ENCODE measurements at regions not wholly inside any gene's neighbourhood (a gene's known extent, or its start where the extent isn't known, plus 50 kb on each side); places are given as distances from the start of the nearest gene placed in this dataset.

DNA sequence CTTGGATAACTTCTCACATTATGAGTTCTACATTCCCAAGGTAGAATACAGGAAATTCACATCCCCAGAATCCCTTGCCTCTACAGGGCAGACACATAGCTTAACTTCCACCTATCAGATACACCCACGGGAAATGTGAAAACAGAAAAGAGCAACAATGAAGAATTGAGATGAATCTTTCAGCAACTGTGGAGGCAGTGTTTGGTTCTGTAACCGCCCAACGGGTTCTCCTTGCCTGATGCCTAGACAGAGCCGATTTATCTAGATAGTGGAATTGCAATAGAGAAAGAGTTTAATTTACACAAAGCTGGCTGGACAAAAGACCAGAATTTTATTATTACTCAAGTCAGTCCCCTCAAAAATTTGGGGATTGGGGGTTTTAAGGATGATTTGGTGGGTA is 138.8 kb downstream of the MTPAP start:
- TF ChIP-seq, protein P1, sequence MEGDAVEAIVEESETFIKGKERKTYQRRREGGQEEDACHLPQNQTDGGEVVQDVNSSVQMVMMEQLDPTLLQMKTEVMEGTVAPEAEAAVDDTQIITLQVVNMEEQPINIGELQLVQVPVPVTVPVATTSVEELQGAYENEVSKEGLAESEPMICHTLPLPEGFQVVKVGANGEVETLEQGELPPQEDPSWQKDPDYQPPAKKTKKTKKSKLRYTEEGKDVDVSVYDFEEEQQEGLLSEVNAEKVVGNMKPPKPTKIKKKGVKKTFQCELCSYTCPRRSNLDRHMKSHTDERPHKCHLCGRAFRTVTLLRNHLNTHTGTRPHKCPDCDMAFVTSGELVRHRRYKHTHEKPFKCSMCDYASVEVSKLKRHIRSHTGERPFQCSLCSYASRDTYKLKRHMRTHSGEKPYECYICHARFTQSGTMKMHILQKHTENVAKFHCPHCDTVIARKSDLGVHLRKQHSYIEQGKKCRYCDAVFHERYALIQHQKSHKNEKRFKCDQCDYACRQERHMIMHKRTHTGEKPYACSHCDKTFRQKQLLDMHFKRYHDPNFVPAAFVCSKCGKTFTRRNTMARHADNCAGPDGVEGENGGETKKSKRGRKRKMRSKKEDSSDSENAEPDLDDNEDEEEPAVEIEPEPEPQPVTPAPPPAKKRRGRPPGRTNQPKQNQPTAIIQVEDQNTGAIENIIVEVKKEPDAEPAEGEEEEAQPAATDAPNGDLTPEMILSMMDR (IDR thresholded peaks at IDR 0.05) = no peak
- no peak for TF ChIP-seq EP300 (IDR thresholded peaks at IDR 0.05)

Measured in stomach (tissue), 4 donors.